Mesenchymal stem cell (in vitro differentiated cells and primary cell): ENCODE measurements at regions not wholly inside any gene's neighbourhood (a gene's known extent, or its start where the extent isn't known, plus 50 kb on each side); places are given as distances from the start of the nearest gene placed in this dataset.
A peak's percentile ranks its signal among the peaks of the same experiment; 100 is the strongest.

Experiments used
- DNase-seq: peaks from one replicate; pipeline ENCODE4 v3.0.0-alpha.2; 2013
- H2AFZ ChIP-seq: one replicate; pipeline ENCODE4 v1.6.1; 2013; ENCODE audit warnings: low read depth, mild to moderate bottlenecking, control low read depth, inconsistent platforms, low read length, moderate library complexity
- H2AK5ac ChIP-seq: 2 replicates; pipeline ENCODE4 v1.6.1; 2013; ENCODE audit warnings: low read length, moderate library complexity, mild to moderate bottlenecking, inconsistent platforms; ENCODE audit not compliant: severe bottlenecking
- H2BK120ac ChIP-seq: one replicate; pipeline ENCODE4 v1.6.1; 2013; ENCODE audit warnings: low read depth, mild to moderate bottlenecking, inconsistent platforms, low read length, moderate library complexity
- H2BK12ac ChIP-seq, 2 experiments: one replicate each; pipeline ENCODE4 v1.6.1; 2013; ENCODE audit warnings: inconsistent platforms in 2 of 2, low read length in 2 of 2, mild to moderate bottlenecking in 2 of 2, moderate library complexity in 2 of 2, control low read depth in 1 of 2
- H2BK15ac ChIP-seq: one replicate; pipeline ENCODE4 v1.6.1; 2013; ENCODE audit warnings: mild to moderate bottlenecking, low read depth, inconsistent platforms; ENCODE audit not compliant: poor library complexity, severe bottlenecking
- H2BK5ac ChIP-seq: 2 replicates; pipeline ENCODE4 v1.6.1; 2013; ENCODE audit warnings: low read depth, mild to moderate bottlenecking, low read length, control low read depth, inconsistent platforms; ENCODE audit not compliant: poor library complexity, severe bottlenecking
- H3K14ac ChIP-seq, 2 experiments: one replicate each; pipeline ENCODE4 v1.6.1; 2013; ENCODE audit warnings: inconsistent platforms in 2 of 2, low read length in 2 of 2, control low read depth in 1 of 2, mild to moderate bottlenecking in 1 of 2, moderate library complexity in 1 of 2
- H3K18ac ChIP-seq, 2 experiments: one replicate each; pipeline ENCODE4 v1.6.1; 2013; ENCODE audit warnings: inconsistent platforms in 2 of 2, low read length in 2 of 2, control low read depth in 1 of 2, low read depth in 1 of 2, mild to moderate bottlenecking in 1 of 2
- H3K23ac ChIP-seq, 2 experiments: one replicate each; pipeline ENCODE4 v1.6.1; 2013; ENCODE audit warnings: inconsistent platforms in 2 of 2, low read length in 2 of 2, mild to moderate bottlenecking in 2 of 2, moderate library complexity in 2 of 2, control low read depth in 1 of 2
- H3K27ac ChIP-seq: 2 replicates; pipeline ENCODE4 v1.5.1; 2013; ENCODE audit warnings: mild to moderate bottlenecking, moderate library complexity, low read length, control low read depth, inconsistent platforms; ENCODE audit not compliant: poor library complexity, severe bottlenecking
- H3K27me3 ChIP-seq, 2 experiments: 2 replicates each; pipeline versions ENCODE4 v1.6.1 to v1.7.0; 2013; ENCODE audit warnings: low read length in 2 of 2, mild to moderate bottlenecking in 2 of 2, moderate library complexity in 2 of 2, control low read depth in 1 of 2, inconsistent platforms in 1 of 2; ENCODE audit not compliant: control insufficient read depth in 1 of 2, insufficient read depth in 1 of 2
- H3K36me3 ChIP-seq, 2 experiments: 2 replicates each; pipeline versions ENCODE4 v1.6.1 to v1.7.0; 2013; ENCODE audit warnings: low read length in 2 of 2, control low read depth in 1 of 2, inconsistent platforms in 1 of 2, low read depth in 1 of 2, mild to moderate bottlenecking in 1 of 2; ENCODE audit not compliant: insufficient read depth in 2 of 2, control insufficient read depth in 1 of 2
- H3K4ac ChIP-seq, 2 experiments: one replicate each; pipeline ENCODE4 v1.6.1; 2013; ENCODE audit warnings: inconsistent platforms in 2 of 2, low read length in 2 of 2, mild to moderate bottlenecking in 2 of 2, moderate library complexity in 2 of 2, control low read depth in 1 of 2, low read depth in 1 of 2
- H3K4me1 ChIP-seq: 2 replicates; pipeline ENCODE4 v1.6.1; 2013; ENCODE audit warnings: low read depth, low read length, control low read depth; ENCODE audit not compliant: control insufficient read depth, insufficient read depth
- H3K4me2 ChIP-seq: 2 replicates; pipeline ENCODE4 v1.6.1; 2013; ENCODE audit warnings: low read length, mild to moderate bottlenecking, inconsistent platforms; ENCODE audit not compliant: poor library complexity, severe bottlenecking
- H3K4me3 ChIP-seq, 2 experiments: 2 replicates each; pipeline versions ENCODE4 v1.5.1 to v1.7.0; 2013; ENCODE audit warnings: low read length in 2 of 2, mild to moderate bottlenecking in 2 of 2, control low read depth in 1 of 2, low read depth in 1 of 2; ENCODE audit not compliant: insufficient read depth in 1 of 2
- H3K79me1 ChIP-seq: replicated peaks from 2 replicates; pipeline ENCODE4 v1.6.1; 2013; ENCODE audit warnings: mild to moderate bottlenecking, control low read depth, low read length, inconsistent platforms; ENCODE audit not compliant: poor library complexity, severe bottlenecking
- H3K9ac ChIP-seq: 2 replicates; pipeline ENCODE4 v1.7.0; 2013; ENCODE audit warnings: mild to moderate bottlenecking, low read length, moderate library complexity
- H3K9me3 ChIP-seq: 2 replicates; pipeline ENCODE4 v1.7.0; 2013; ENCODE audit warnings: mild to moderate bottlenecking, low read length; ENCODE audit not compliant: control insufficient read depth
- H4K8ac ChIP-seq: one replicate; pipeline ENCODE4 v1.6.1; 2013; ENCODE audit warnings: inconsistent platforms, mild to moderate bottlenecking, low read length, moderate library complexity
- H4K91ac ChIP-seq: one replicate; pipeline ENCODE4 v1.6.1; 2013; ENCODE audit warnings: mild to moderate bottlenecking, low read length, inconsistent platforms
- WGBS: methylation state at CpG from one replicate; pipeline ENCODE4 v1.1.7; 2013; ENCODE audit warnings: mixed read lengths; 5-methylcytosine and 5-hydroxymethylcytosine counted together

DNA sequence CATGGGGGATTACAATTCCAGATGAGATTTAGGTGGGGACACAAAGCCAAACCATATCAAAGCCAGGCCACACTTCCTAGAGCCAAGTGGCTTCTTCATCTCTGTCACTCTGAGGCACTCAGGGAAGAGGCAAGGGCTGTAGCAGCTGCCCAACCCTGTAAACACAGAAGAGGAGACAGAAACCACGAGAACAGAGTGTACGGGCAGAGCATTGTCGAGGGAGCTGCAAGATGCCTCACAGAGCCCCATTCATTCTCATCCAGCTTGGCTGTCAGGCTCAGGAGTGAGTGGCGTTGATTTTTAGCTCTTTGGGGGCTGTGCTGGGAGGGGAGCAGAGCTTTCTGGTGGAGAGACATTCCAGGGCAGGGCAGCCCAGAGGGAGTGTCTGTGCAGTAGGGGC, 117.2 kb upstream of the SALL1 start:
- H3K27me3 ChIP-seq, result no peaks in the 10 kb centered on the region
- no peak overlapping the region for H2AK5ac ChIP-seq
- DNase-seq, result peak; percentile 1
- H3K4me3 ChIP-seq, result peak overlapping the region in 1 of 2 experiments; percentile 14
- H3K36me3 ChIP-seq, result no peaks in the 10 kb centered on the region
- H2BK120ac ChIP-seq, result no peak overlapping the region
- H3K9ac ChIP-seq, result no peak overlapping the region
- no peak overlapping the region for H3K4me2 ChIP-seq
- no peak overlapping the region for H3K14ac ChIP-seq
- no peak overlapping the region for H2BK12ac ChIP-seq
- H3K79me1 ChIP-seq, result no peaks in the 10 kb centered on the region
- H3K4me1 ChIP-seq, result no peaks in the 10 kb centered on the region
- peak overlapping the region; percentile 62 for H2AFZ ChIP-seq
- H3K23ac ChIP-seq, result no peak overlapping the region
- no peak overlapping the region for H3K18ac ChIP-seq
- no peak overlapping the region for H2BK5ac ChIP-seq
- no peak overlapping the region for H3K4ac ChIP-seq
- 8% methylated on average over 3 of the region's 4 CpGs for WGBS
- H4K91ac ChIP-seq, result no peak overlapping the region
- H3K27ac ChIP-seq, result no peak overlapping the region
- peaks cover 11% of the 10 kb centered on the region for H3K9me3 ChIP-seq
- H4K8ac ChIP-seq, result no peak overlapping the region
- no peak overlapping the region for H2BK15ac ChIP-seq

DNA sequence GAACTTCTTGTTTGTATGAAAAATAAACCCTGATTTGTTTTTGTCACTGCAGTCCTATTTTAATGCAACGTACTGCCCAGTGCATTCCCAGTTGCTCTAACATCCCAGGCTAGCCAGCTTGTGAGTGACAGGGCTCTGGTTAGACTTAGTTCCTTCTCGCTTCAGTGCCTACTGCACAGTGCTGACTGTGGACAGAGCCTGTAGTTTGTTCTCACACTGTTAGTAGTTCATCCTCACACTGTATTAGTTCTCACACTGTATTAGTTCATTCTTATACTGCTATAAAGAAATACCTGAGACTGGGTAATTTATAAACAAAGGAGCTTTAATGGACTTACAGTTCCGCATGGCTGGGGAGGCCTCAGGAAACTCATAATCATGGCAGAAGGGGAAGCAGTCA, 116.6 kb upstream of the SALL1 start:
- H3K9me3 ChIP-seq, result peaks cover 11% of the 10 kb centered on the region
- H3K4me2 ChIP-seq, result no peak overlapping the region
- no peak overlapping the region for H2BK5ac ChIP-seq
- no peak overlapping the region for H3K27ac ChIP-seq
- no peak overlapping the region for H2BK12ac ChIP-seq
- H3K14ac ChIP-seq, result no peak overlapping the region
- H3K9ac ChIP-seq, result no peak overlapping the region
- no peak overlapping the region for H3K23ac ChIP-seq
- no peaks in the 10 kb centered on the region for H3K79me1 ChIP-seq
- H2BK120ac ChIP-seq, result no peak overlapping the region
- no peak overlapping the region for H3K4ac ChIP-seq
- no peak overlapping the region for H2AK5ac ChIP-seq
- H3K4me3 ChIP-seq, result no peak overlapping the region
- WGBS, result 77% methylated on average over 3 of the region's 3 CpGs
- H3K36me3 ChIP-seq, result no peaks in the 10 kb centered on the region
- H3K27me3 ChIP-seq, result no peaks in the 10 kb centered on the region
- H2BK15ac ChIP-seq, result no peak overlapping the region
- H3K18ac ChIP-seq, result no peak overlapping the region
- no peak overlapping the region for H4K91ac ChIP-seq
- no peaks in the 10 kb centered on the region for H3K4me1 ChIP-seq
- H4K8ac ChIP-seq, result no peak overlapping the region
- no peak overlapping the region for H2AFZ ChIP-seq
- DNase-seq, result no peak

DNA sequence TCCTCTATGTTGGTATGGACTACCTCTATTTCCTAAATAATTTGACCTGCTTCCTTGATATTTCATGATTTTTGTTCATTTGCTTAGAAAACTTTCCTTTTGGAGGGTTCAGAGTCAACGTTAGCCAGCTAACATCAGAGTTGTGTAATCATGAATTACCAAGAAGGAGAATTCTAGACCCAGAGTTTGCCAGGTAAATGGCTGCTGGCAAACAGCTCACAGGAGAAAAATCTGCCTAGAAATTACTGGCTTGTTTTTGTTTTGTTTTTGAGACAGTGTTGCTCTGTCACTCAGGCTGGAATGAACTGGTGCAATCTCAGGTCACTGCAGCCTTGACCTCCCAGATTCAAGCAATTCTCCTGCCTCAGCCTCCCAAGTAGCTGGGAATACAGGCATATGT, 111.4 kb upstream of the SALL1 start:
- Histone ChIP-seq H3K27ac (no peak overlapping the region), H3K4me3 (no peak overlapping the region), H3K23ac (no peak overlapping the region), H3K14ac (no peak overlapping the region), H3K4ac (no peak overlapping the region), H2BK5ac (no peak overlapping the region), H3K9me3 (peaks cover 12% of the 10 kb centered on the region), H2BK12ac (no peak overlapping the region), H3K4me1 (no peaks in the 10 kb centered on the region), H4K8ac (no peak overlapping the region), H2BK120ac (no peak overlapping the region), H3K79me1 (no peaks in the 10 kb centered on the region), H3K4me2 (no peak overlapping the region), H3K18ac (no peak overlapping the region), H3K27me3 (no peaks in the 10 kb centered on the region), H2AFZ (no peak overlapping the region), H2BK15ac (no peak overlapping the region), H4K91ac (no peak overlapping the region), H3K36me3 (no peaks in the 10 kb centered on the region), H2AK5ac (no peak overlapping the region), H3K9ac (no peak overlapping the region)
- WGBS, result 88% methylated on average over 1 of the region's 1 CpG
- no peak for DNase-seq

DNA sequence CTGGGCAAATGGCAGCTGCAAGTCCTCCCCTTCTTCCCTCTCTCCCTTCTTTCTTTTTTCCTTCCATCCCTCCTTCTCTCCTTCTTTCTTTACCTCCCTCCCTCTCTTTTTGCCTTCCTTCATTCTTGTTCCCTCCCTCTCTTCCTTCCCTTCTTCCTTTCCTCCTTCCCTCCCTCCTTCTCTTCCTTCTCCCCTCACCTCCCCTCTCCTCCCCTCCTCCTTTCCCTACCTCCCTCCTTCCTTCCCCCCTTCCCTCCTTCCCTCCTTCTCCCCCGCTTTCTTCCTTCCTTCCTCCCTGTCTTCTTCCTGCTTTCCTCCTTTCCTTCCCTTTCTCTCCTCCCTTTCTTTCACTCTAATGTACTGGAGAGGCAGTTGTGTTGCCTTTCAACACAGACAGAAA, 110.8 kb upstream of the SALL1 start:
- no peaks in the 10 kb centered on the region for H3K4me1 ChIP-seq
- H3K4me3 ChIP-seq, result no peak overlapping the region
- H3K23ac ChIP-seq, result no peak overlapping the region
- H3K9ac ChIP-seq, result no peak overlapping the region
- no peak overlapping the region for H4K8ac ChIP-seq
- no peak overlapping the region for H2AK5ac ChIP-seq
- no peak overlapping the region for H3K14ac ChIP-seq
- H3K27ac ChIP-seq, result no peak overlapping the region
- H3K36me3 ChIP-seq, result no peaks in the 10 kb centered on the region
- no peaks in the 10 kb centered on the region for H3K27me3 ChIP-seq
- 89% methylated on average over 1 of the region's 1 CpG for WGBS
- H2BK12ac ChIP-seq, result no peak overlapping the region
- no peak for DNase-seq
- H2BK15ac ChIP-seq, result no peak overlapping the region
- H3K4ac ChIP-seq, result no peak overlapping the region
- H3K18ac ChIP-seq, result no peak overlapping the region
- no peaks in the 10 kb centered on the region for H3K79me1 ChIP-seq
- H2BK120ac ChIP-seq, result no peak overlapping the region
- H2BK5ac ChIP-seq, result no peak overlapping the region
- H2AFZ ChIP-seq, result no peak overlapping the region
- peaks cover 12% of the 10 kb centered on the region for H3K9me3 ChIP-seq
- H4K91ac ChIP-seq, result no peak overlapping the region
- H3K4me2 ChIP-seq, result no peak overlapping the region
